ENCODE measurements at regions not wholly inside any gene's neighbourhood (a gene's known extent, or its start where the extent isn't known, plus 50 kb on each side); places are given as distances from the start of the nearest gene placed in this dataset.

GRCh38 chr10:131829156-131829930 is 71.5 kb upstream of the PPP2R2D start:
- H3K9me3 ChIP-seq: peaks cover 4% of the 10 kb centered on the region in 2 donors
- no peak for TF ChIP-seq POLR2AphosphoS5 (IDR thresholded peaks at IDR 0.05)
- TF ChIP-seq CTCF (IDR thresholded peaks at IDR 0.05): no peak
- TF ChIP-seq POLR2A (IDR thresholded peaks at IDR 0.05): no peak

GRCh38 chr10:131830446-131831130 is 70.2 kb upstream of the PPP2R2D start:
- H3K4me3 ChIP-seq: no peak overlapping the region
- H3K27me3 ChIP-seq: peaks cover 0 to 25% of the 10 kb centered on the region in 2 donors
- TF ChIP-seq POLR2AphosphoS5 (IDR thresholded peaks at IDR 0.05) (no peak), CTCF (IDR thresholded peaks at IDR 0.05) (no peak), POLR2A (IDR thresholded peaks at IDR 0.05) (no peak)
- intact Hi-C loops (cut with DNase I; ENCODE audit: low total_unique reads): no loop called here
- no peaks in the 10 kb centered on the region for H3K4me1 ChIP-seq
- peak in 1 of 2 donors; percentile 39 for DNase-seq (ENCODE audit: low spot score in 2 of 2)
- H3K27ac ChIP-seq: no peak overlapping the region
- peaks cover 4 to 10% of the 10 kb centered on the region in 2 donors for H3K9me3 ChIP-seq
- H3K36me3 ChIP-seq: no peaks in the 10 kb centered on the region

More at GRCh38 chr10:131829156-131829930, 71.5 kb upstream of the PPP2R2D start:
- H3K27me3 ChIP-seq: peaks cover 0 to 29% of the 10 kb centered on the region in 2 donors
- intact Hi-C loops (cut with DNase I; ENCODE audit: low total_unique reads): no loop called here
- no peak overlapping the region for H3K27ac ChIP-seq
- H3K36me3 ChIP-seq: no peaks in the 10 kb centered on the region
- H3K4me3 ChIP-seq: no peak overlapping the region
- no peaks in the 10 kb centered on the region for H3K4me1 ChIP-seq
- DNase-seq (ENCODE audit: low spot score in 2 of 2): peak in 1 of 2 donors; percentile 41

GRCh38 chr10:131831561-131831960 is 69.2 kb upstream of the PPP2R2D start:
- TF ChIP-seq CTCF (IDR thresholded peaks at IDR 0.05): no peak
- no peak for TF ChIP-seq POLR2A (IDR thresholded peaks at IDR 0.05)
- TF ChIP-seq POLR2AphosphoS5 (IDR thresholded peaks at IDR 0.05): no peak
- DNase-seq (ENCODE audit: low spot score in 2 of 2): peak in 1 of 2 donors; percentile 27
- no peaks in the 10 kb centered on the region for H3K36me3 ChIP-seq

GRCh38 chr10:131832056-131832685 is 68.6 kb upstream of the PPP2R2D start:
- intact Hi-C loops (cut with DNase I; ENCODE audit: low total_unique reads): no loop called here
- peak in 1 of 2 donors; percentile 39 for DNase-seq (ENCODE audit: low spot score in 2 of 2)
- Histone ChIP-seq H3K27me3 (peaks cover 0 to 25% of the 10 kb centered on the region in 2 donors), H3K9me3 (peaks cover 4 to 10% of the 10 kb centered on the region in 2 donors), H3K36me3 (no peaks in the 10 kb centered on the region), H3K4me3 (no peak overlapping the region), H3K27ac (no peak overlapping the region), H3K4me1 (no peaks in the 10 kb centered on the region)
- TF ChIP-seq POLR2A (IDR thresholded peaks at IDR 0.05) (no peak), POLR2AphosphoS5 (IDR thresholded peaks at IDR 0.05) (no peak), CTCF (IDR thresholded peaks at IDR 0.05) (no peak)

More at GRCh38 chr10:131831561-131831960, 69.2 kb upstream of the PPP2R2D start:
- Histone ChIP-seq H3K27ac (no peak overlapping the region), H3K4me1 (no peaks in the 10 kb centered on the region), H3K4me3 (no peak overlapping the region), H3K9me3 (peaks cover 4 to 10% of the 10 kb centered on the region in 2 donors), H3K27me3 (peaks cover 0 to 25% of the 10 kb centered on the region in 2 donors)
- intact Hi-C loops (cut with DNase I; ENCODE audit: low total_unique reads): no loop called here
